Neural cell (in vitro differentiated cells): ENCODE measurements at regions not wholly inside any gene's neighbourhood (a gene's known extent, or its start where the extent isn't known, plus 50 kb on each side); places are given as distances from the start of the nearest gene placed in this dataset.

Experiments
- H2AFZ ChIP-seq: fragments of 200-600, 300-800 bp; sonication (generic), shearing (Covaris generic); 2 replicates; pipeline ENCODE4 v1.6.0; 2014; ENCODE audit warnings: low read depth, mild to moderate bottlenecking, antibody characterized with exemption, low read length, moderate library complexity
- H3F3A ChIP-seq: fragments of 200-600 bp; shearing (Covaris generic); 2 replicates; pipeline ENCODE4 v1.6.1; 2016; ENCODE audit warnings: mild to moderate bottlenecking, moderate library complexity, mixed read lengths, antibody characterized with exemption, low read length; ENCODE audit not compliant: insufficient read depth, poor library complexity, severe bottlenecking
- H3K27ac ChIP-seq: fragments of 200-600, 300-800 bp; sonication (generic), shearing (Covaris generic); 2 replicates; pipeline ENCODE4 v1.5.1; 2014; ENCODE audit warnings: mild to moderate bottlenecking, low read length, moderate library complexity
- H3K27me3 ChIP-seq: fragments of 300-800, 200-600 bp; sonication (generic), shearing (Covaris generic); 2 replicates; pipeline ENCODE4 v1.6.0; 2014; ENCODE audit warnings: mild to moderate bottlenecking, low read depth, low read length, moderate library complexity; ENCODE audit not compliant: insufficient read depth
- H3K36me3 ChIP-seq: fragments of 300-800, 200-600 bp; sonication (generic), shearing (Covaris generic); 2 replicates; pipeline ENCODE4 v1.5.1; 2014; ENCODE audit warnings: mild to moderate bottlenecking, antibody characterized with exemption, low read length, moderate library complexity; ENCODE audit not compliant: insufficient read depth
- H3K4me2 ChIP-seq: fragments of 300-800, 200-600 bp; sonication (generic), shearing (Covaris generic); 2 replicates; pipeline ENCODE4 v1.6.0; 2014; ENCODE audit warnings: mild to moderate bottlenecking, low read length
- H3K4me3 ChIP-seq: fragments of 300-800, 200-600 bp; sonication (generic), shearing (Covaris generic); 2 replicates; pipeline ENCODE4 v1.5.1; 2014; ENCODE audit warnings: mild to moderate bottlenecking, low read length, moderate library complexity
- H3K79me2 ChIP-seq: fragments of 200-600 bp; shearing (Covaris generic); replicated peaks from 2 replicates; pipeline ENCODE4 v1.6.0; 2014; ENCODE audit warnings: mild to moderate bottlenecking, low read length, moderate library complexity; ENCODE audit not compliant: insufficient read depth
- H3K9ac ChIP-seq: fragments of 300-800, 200-600 bp; sonication (generic), shearing (Covaris generic); 2 replicates; pipeline ENCODE4 v1.6.1; 2016; ENCODE audit warnings: mild to moderate bottlenecking, low read length, mixed read lengths
- H3K9me2 ChIP-seq: fragments of 200-600 bp; shearing (Covaris generic); 2 replicates; pipeline ENCODE4 v1.6.1; 2016; ENCODE audit warnings: mild to moderate bottlenecking, low read length, mixed read lengths; ENCODE audit not compliant: insufficient read depth
- H3K9me3 ChIP-seq: fragments of 200-600, 300-800 bp; sonication (generic), shearing (Covaris generic); 2 replicates; pipeline ENCODE4 v1.6.1; 2016; ENCODE audit warnings: mild to moderate bottlenecking, mixed run types, low read length, moderate library complexity, mixed read lengths
- H4K20me1 ChIP-seq: fragments of 200-600 bp; shearing (Covaris generic); 2 replicates; pipeline ENCODE4 v1.6.1; 2016; ENCODE audit warnings: mild to moderate bottlenecking, mixed run types; ENCODE audit not compliant: insufficient read depth
- EP300 ChIP-seq: fragments of 450-650 bp; conservative IDR thresholded peaks from 2 replicates; pipeline ENCODE4 v1.6.1; 2014; ENCODE audit warnings: antibody characterized with exemption, mild to moderate bottlenecking, moderate library complexity; ENCODE audit not compliant: poor library complexity, severe bottlenecking
- EZH2 ChIP-seq: fragments of 200-600, 300-800 bp; shearing (Covaris generic), sonication (generic); IDR thresholded peaks from 2 replicates; pipeline ENCODE4 v1.6.1; 2014; ENCODE audit warnings: antibody characterized with exemption, low read length, borderline replicate concordance, mild to moderate bottlenecking; ENCODE audit not compliant: insufficient read depth, poor library complexity, severe bottlenecking
- MXI1 ChIP-seq: fragments of 450-650 bp; conservative IDR thresholded peaks from 2 replicates; pipeline ENCODE4 v1.6.1; 2014; ENCODE audit warnings: antibody characterized with exemption, mild to moderate bottlenecking; ENCODE audit not compliant: poor library complexity, severe bottlenecking
- POLR2AphosphoS5 ChIP-seq: IDR thresholded peaks from 2 replicates; pipeline ENCODE4 v1.6.1; 2012
- RAD21 ChIP-seq: fragments of 450-650 bp; conservative IDR thresholded peaks from 2 replicates; pipeline ENCODE4 v1.6.1; 2014; ENCODE audit warnings: antibody characterized with exemption, mild to moderate bottlenecking, moderate library complexity
- SMC3 ChIP-seq: fragments of 450-650 bp; conservative IDR thresholded peaks from 2 replicates; pipeline ENCODE4 v1.6.1; 2014; ENCODE audit warnings: antibody characterized with exemption, mild to moderate bottlenecking, moderate library complexity; ENCODE audit not compliant: poor library complexity
- TAF1 ChIP-seq: IDR thresholded peaks from 2 replicates; pipeline ENCODE4 v1.6.1; 2012; ENCODE audit warnings: low read depth
- TF ChIP-seq, protein P1 (sequence below): fragments of 450-650 bp; IDR thresholded peaks from 2 replicates; pipeline ENCODE4 v1.5.1; 2014; ENCODE audit warnings: antibody characterized with exemption, mild to moderate bottlenecking, moderate library complexity; ENCODE audit not compliant: poor library complexity, severe bottlenecking
- TF ChIP-seq, protein P2 (sequence below): IDR thresholded peaks from 2 replicates; pipeline ENCODE4 v1.6.1; 2012; ENCODE audit warnings: borderline replicate concordance

DNA sequence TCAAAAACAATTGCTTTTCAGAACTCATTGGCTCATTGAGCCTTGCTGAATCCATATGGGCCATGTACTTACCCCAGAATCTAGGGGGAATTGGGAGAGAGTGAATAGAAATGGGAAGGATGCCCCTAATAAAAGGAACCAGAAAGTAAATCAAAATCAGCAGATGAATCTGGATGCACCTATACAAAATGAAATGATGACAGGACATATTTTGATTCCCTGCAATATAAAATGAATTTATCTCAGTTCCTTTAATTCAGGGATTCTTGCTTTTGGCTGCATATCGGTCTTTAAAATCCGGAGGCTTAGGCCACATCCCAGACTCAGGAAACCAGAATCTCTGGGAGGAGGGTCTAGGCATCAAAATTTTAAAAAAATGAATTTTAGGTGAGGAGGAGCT, 107.7 kb upstream of the NEO1 start:
- Histone ChIP-seq H3K4me2 (no peak overlapping the region), H3K9me2 (no peaks in the 10 kb centered on the region), H3K27me3 (no peaks in the 10 kb centered on the region), H3K36me3 (no peaks in the 10 kb centered on the region), H3K4me3 (no peak overlapping the region), H3F3A (peaks cover 2% of the 10 kb centered on the region), H4K20me1 (no peaks in the 10 kb centered on the region), H2AFZ (no peak overlapping the region), H3K9ac (no peak overlapping the region), H3K9me3 (no peaks in the 10 kb centered on the region), H3K27ac (no peak overlapping the region), H3K79me2 (no peaks in the 10 kb centered on the region)
- TF ChIP-seq TAF1 (no peak), SMC3 (no peak)
- TF ChIP-seq, protein P1, sequence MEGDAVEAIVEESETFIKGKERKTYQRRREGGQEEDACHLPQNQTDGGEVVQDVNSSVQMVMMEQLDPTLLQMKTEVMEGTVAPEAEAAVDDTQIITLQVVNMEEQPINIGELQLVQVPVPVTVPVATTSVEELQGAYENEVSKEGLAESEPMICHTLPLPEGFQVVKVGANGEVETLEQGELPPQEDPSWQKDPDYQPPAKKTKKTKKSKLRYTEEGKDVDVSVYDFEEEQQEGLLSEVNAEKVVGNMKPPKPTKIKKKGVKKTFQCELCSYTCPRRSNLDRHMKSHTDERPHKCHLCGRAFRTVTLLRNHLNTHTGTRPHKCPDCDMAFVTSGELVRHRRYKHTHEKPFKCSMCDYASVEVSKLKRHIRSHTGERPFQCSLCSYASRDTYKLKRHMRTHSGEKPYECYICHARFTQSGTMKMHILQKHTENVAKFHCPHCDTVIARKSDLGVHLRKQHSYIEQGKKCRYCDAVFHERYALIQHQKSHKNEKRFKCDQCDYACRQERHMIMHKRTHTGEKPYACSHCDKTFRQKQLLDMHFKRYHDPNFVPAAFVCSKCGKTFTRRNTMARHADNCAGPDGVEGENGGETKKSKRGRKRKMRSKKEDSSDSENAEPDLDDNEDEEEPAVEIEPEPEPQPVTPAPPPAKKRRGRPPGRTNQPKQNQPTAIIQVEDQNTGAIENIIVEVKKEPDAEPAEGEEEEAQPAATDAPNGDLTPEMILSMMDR: no peak

DNA sequence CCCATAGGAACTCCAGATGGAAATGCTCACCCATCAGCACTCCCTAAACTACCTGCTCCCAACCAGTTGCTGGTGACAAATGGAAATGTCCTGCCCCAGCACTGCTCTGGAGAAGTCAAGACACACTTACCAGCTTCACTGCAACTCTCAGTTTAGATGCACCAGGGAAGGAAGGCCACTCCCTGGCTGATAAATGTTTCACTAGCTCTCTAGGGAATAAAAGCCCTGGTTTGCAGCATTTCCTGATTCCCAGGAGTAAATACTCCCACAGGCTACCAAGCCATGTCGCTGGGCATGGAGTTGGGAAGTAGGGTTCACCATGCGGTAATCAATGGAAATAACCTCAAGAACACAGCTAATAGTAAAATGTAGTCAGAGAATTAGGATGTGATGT, 112.0 kb upstream of the NEO1 start:
- no peak overlapping the region for H3K4me2 ChIP-seq

More for the DNA sequence above, 112.0 kb upstream of the NEO1 start:
- H4K20me1 ChIP-seq: no peaks in the 10 kb centered on the region
- H3K27me3 ChIP-seq: no peaks in the 10 kb centered on the region
- H3K27ac ChIP-seq: peak overlapping the region; percentile 67
- peaks cover 6% of the 10 kb centered on the region for H3F3A ChIP-seq
- no peaks in the 10 kb centered on the region for H3K36me3 ChIP-seq
- H3K9me2 ChIP-seq: no peaks in the 10 kb centered on the region
- no peak overlapping the region for H3K9ac ChIP-seq
- TF ChIP-seq MXI1 (no peak), POLR2AphosphoS5 (no peak), RAD21 (no peak), TAF1 (no peak), EZH2 (no peak), EP300 (no peak), SMC3 (no peak)
- TF ChIP-seq, protein P2, sequence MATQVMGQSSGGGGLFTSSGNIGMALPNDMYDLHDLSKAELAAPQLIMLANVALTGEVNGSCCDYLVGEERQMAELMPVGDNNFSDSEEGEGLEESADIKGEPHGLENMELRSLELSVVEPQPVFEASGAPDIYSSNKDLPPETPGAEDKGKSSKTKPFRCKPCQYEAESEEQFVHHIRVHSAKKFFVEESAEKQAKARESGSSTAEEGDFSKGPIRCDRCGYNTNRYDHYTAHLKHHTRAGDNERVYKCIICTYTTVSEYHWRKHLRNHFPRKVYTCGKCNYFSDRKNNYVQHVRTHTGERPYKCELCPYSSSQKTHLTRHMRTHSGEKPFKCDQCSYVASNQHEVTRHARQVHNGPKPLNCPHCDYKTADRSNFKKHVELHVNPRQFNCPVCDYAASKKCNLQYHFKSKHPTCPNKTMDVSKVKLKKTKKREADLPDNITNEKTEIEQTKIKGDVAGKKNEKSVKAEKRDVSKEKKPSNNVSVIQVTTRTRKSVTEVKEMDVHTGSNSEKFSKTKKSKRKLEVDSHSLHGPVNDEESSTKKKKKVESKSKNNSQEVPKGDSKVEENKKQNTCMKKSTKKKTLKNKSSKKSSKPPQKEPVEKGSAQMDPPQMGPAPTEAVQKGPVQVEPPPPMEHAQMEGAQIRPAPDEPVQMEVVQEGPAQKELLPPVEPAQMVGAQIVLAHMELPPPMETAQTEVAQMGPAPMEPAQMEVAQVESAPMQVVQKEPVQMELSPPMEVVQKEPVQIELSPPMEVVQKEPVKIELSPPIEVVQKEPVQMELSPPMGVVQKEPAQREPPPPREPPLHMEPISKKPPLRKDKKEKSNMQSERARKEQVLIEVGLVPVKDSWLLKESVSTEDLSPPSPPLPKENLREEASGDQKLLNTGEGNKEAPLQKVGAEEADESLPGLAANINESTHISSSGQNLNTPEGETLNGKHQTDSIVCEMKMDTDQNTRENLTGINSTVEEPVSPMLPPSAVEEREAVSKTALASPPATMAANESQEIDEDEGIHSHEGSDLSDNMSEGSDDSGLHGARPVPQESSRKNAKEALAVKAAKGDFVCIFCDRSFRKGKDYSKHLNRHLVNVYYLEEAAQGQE: no peak
- TF ChIP-seq, protein P1: no peak
- H3K4me3 ChIP-seq: peak overlapping the region; percentile 22
- no peaks in the 10 kb centered on the region for H3K79me2 ChIP-seq
- H3K9me3 ChIP-seq: no peaks in the 10 kb centered on the region
- peak overlapping the region; percentile 22 for H2AFZ ChIP-seq
